HG03175 (cell line): ENCODE measurements at regions not wholly inside any gene's neighbourhood (a gene's known extent, or its start where the extent isn't known, plus 50 kb on each side); places are given as distances from the start of the nearest gene placed in this dataset.

Source experiments
- ATAC-seq: cut with Tn5 transposase; IDR thresholded peaks from one replicate; pipeline ENCODE4 v1.9.1; 2021; ENCODE audit warnings: mild to moderate bottlenecking, moderate library complexity; ENCODE audit not compliant: unreplicated experiment

DNA sequence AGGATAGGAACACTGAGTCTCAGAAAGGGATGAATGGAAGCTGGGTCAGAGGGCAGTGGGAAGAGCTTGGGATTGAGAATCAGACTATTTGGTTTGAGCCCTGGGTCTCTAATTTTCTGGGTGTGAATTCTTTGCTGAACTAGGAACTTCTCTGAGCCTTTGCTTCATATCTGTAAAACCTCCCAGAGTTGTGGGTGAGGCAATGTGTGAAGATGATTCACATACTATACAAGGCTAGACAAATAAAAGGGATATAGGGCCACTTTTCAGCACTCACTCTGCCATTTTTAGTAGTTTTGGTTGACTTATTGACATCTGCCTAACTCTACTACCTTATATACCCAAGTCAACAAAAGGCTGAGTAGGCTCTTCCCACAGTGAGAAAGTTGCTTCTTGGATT lies 77.7 kb upstream of the JUN start:
- ATAC-seq: no peak

DNA sequence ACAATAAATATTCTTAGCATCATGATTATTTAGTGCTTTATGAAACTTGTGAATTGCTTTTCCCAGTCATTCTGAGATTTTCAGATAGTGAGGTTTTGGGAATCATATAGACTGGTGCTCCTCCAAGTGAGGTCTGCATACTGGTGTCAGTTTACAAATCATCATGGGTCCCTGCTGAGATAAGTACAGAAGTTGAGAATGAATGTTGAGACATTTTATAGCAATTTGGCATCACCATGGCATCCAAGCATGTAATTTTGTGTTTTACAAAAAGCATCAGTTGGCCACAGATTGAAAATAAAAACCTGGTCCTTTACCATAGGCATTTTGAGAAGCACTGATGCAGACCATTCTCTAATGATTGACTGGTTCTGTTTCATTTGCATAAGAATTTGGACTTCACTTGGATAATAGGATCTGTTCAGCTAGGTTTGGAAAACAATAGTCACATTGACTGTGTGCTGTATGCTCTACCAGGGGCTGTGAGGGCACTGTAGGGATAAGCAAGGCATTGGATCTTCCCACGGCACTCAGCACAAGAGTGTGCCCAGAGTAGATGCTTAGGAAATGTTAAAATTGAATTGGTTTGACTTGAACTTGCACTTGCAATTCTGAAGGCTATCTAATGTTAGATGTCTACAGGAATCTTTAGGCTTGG lies 79.0 kb upstream of the JUN start:
- no peak for ATAC-seq

DNA sequence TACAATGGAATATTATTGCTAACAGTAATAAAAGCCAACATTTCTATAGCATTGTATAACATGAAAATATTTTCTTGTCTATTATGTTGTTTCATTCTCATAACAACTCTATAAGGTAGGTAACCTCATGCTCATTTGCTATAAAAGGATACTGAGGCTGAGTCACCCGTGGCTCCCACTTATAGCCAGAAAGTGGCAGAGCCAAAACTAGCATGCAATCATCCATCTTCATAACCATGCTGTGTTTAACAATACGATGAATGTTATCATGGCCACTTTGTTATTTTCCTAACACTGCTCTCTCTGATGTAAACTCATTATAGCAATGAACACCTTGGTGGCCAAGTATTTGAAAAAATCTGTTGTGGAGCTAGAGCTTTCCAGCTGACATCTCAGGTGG lies 80.8 kb upstream of the JUN start:
- no peak for ATAC-seq

DNA sequence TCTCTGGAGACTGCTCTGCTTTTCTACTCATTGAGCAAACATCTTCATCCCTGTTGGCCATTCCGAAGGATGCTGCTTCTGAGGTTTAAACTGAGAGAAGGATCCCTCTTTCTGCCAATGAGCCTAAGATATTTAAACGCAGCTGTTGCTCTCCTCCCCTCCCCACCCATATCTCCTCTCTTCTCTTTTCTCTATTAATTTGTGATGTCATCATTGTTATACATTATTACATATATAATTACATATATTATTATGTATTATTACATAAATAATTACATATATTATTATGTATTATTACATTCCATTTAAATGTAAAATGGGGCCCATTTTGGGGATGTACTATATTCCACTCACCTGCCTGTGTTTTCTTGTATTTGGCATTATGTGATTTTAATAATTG lies 82.7 kb upstream of the JUN start:
- no peak for ATAC-seq

DNA sequence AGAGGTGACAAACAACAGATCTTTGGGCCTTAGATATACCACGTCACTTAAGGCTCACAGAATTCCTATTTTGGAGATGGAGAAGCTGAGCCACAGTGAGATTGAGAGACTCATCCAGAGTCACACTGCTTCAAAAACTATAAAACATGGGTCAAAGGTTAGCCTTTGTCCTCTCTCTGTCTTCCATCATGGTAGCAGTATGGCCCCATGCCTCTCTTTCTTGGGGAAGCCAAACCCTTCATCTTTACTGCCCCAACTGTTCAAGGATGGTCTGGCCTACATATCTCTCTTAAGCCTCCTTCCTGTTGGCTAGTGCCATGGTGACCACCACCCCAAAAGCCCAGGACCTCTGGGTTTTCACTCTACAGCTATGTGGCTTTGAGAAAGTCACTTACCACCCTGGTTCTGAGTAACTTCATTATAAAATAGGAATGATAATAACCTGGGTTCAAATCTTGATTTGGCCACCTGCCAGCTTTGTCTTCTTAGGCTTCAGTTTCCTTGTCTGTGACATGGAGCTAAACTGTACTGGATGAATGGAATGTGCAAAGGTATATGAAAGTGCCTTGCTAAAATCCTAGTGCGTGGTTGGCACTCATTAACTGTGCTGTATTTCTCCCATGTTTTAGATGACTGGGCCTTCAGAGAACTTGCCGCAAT lies 85.9 kb upstream of the JUN start:
- ATAC-seq: no peak

DNA sequence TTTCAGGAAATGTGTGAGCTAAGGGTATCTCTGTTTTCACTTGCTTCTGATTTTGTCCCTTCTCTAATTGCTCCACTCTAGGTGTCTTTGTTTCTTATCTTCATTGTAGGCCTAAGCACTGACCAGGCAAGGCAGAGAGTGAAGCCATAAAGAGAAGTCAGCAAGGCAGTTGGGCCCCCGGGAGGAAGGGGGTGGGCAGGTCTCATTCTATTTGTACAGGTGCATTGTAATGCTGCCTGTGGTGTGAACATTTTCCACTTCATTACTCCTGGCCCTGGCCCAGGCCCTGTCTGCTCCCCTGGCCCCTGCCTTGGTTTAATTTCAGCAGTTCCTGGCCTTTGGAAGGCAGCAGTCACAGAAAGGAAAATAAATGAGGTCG lies 86.4 kb upstream of the JUN start:
- ATAC-seq: no peak

DNA sequence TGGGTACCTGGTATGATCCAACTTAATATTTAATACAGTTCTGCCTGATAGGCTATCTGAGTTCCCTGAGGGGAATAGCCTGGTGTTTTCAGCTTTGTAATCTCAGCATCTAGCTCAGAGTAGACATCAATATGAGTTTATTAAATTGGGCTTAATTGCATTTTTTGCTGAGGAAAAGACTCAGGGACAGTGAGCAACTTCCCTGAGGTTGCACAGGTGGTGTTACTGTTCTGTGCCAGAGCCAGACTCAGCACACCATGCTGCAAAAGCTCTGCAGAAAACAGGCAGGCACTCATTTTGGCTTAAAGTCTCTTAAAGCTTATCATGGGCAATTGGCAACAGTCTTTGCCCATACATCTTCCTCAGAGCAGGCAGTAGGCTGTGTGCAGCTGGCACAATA lies 90.5 kb upstream of the JUN start:
- ATAC-seq: no peak

DNA sequence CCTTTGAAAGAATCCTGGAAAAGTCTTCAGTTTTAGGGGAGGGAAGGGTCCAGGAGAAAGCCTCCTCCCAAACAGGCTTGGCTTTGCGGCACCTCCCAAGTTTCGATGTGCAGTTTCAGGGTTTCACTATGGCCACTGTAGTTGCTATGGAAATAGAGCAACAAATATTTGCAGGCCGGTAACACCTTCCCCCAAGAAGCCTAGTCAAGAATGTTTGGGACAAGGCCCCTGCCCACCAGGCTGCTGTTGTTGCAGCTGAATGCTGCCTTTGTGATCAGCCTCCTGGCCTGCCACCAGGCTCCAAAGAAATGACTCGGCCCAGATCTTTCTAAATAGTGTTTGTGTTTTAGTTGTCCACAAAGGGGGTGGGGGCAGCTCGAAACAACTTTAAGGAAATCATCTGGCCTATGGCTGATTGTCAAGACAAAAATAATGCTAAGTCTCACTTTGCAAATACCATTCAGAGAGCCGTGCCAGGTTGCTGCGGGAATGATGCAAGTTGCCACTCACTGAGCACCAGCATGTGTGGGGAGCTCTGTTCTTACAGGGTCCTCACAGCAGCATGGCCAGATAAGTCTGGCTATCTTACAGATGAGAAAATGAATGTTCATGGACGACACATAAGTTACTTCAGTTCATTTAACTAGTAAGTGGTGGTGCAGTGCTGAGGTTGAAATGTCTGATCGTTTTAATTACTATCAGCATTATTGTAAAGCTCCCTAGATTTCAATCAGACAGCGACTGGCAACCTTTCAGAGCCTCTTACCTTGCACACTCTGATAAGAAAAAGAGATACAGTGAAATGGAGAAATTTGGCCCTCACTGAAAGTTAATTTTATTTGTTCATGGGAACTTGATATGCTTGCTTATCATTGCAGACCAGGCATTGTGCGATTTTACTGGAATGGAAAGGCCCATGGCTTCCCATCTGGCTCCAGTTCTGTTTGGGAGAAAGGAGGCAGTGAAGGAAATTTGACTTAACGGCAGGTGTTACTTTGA lies 91.2 kb upstream of the JUN start:
- no peak for ATAC-seq

DNA sequence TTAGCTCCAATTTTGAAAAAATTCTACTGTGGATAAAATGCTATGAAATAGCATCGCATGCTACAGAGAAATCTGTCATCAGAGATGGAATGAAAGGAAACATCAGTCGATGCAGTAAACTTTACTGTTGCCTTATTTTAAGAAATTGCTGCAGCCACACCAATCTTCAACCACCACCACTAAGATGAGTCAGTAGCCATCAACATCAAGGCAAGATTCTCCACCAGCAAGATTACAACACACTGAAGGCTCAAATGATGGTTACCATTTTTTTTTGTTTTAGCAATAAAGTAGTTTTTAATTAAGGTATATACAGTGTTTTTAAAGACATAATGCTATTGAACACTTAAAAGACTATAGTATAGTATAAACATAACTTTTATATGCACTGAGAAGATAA lies 95.6 kb upstream of the JUN start:
- ATAC-seq: no peak

DNA sequence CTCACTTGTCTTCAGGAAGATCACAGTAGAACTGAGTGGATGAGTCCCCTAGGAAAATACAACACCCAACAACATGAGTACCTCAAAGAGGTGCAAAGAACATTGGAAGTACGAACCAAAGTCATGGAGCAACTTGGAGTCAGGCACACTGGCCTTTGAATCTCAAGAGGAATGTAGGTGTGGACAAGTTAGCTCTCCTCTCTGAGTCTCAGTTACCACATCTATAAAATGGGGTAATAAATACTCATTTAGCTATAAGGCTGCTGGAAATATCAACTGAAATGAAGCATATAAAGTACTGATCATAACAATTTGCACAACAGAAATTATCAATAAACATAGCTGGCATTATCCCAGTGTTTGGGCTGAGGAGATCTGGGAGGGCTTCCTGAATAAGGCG lies 96.7 kb upstream of the JUN start:
- no peak for ATAC-seq

DNA sequence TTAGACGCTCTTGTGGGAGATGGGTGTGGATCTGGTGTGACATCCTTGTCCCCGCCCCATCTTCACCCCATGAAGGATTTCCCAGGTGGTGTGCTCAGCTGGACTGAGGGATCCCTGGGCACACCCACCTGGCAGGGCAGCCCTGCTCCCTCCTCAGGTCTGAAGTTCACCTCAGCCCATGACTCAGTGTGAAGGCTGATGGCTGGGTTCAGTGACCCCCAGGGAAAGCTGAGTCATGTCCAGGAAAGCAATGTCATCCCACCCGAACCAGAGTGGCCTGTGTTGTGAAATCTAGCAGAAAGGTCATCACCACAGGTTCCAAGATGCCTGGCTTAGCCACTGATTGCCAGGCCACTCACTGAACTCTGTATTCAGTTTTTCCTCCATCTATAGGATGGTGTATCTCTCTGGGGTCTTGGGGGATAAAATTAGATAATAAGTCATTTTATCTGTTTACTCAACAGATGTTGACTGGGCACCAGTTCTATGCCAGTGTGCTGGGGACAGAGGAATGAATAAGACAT lies 97.7 kb upstream of the JUN start:
- no peak for ATAC-seq

DNA sequence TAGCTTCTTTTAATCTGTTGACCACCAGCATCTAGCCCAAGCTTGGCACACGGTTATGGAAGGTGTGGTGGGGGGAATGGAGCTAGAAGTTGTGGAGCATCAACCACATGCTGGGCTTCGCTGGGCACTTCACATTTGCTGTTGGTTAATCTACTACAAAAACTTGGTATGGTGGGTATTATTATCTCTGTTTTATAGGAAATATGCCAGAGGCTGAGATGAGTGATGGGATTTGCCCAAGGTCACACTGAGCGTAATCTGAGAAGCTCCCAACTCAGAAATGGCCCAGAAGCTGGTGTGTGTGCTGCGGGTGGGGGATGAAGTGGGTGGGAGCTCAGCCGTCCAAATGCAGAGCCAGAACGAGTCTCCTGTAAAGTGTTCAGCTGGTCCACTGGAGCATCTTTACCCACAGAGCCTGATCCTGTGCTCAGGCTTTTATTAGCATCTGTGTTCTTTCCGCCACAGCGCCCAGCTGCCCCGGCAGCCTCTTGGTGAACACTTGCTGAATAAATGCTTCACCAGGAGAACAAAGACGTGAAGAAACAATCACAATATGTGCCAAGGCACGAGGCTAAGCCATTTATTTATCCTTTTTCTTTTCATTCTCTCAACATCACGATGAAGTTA lies 98.6 kb upstream of the JUN start:
- no peak for ATAC-seq

DNA sequence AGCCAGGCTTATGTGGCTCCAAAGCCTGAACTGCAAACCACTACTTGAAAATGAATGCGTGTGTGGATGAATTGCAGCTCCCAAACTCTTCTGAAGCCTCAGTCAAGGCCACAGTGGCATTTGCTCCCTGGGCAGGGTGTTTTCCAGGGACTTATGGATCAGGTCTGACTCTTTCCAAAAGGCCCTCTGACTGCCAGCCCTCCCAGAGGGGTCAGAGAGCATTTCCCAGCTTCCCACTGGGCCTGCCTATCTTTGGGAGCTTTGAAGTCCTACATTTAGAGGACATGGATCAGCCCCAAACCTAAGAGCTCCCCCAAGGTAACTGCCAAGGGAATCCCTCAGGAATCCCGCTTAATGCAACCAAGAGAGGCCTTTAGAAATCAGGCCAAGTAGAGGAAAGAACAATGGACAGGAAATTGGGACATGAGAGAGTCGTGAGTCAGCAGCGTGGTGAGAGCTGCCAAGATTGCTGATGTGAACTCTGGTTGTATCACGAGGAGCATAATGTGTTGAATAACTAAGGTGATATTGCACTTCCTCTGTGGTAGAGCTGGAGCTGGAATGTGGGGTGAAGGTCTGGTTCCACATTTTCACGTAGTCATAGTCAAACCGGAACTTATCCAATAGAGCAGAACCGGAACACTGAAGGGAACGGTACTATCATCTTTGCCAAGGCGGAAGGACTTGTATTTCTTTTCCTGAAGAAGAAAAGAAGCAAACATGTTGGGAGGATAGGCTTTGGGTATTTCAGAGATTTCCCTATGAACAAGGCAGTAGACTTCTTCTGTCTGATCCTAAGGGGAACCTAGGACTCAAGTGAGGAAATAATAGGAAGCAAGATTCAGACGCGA lies 99.4 kb upstream of the JUN start:
- ATAC-seq: no peak

DNA sequence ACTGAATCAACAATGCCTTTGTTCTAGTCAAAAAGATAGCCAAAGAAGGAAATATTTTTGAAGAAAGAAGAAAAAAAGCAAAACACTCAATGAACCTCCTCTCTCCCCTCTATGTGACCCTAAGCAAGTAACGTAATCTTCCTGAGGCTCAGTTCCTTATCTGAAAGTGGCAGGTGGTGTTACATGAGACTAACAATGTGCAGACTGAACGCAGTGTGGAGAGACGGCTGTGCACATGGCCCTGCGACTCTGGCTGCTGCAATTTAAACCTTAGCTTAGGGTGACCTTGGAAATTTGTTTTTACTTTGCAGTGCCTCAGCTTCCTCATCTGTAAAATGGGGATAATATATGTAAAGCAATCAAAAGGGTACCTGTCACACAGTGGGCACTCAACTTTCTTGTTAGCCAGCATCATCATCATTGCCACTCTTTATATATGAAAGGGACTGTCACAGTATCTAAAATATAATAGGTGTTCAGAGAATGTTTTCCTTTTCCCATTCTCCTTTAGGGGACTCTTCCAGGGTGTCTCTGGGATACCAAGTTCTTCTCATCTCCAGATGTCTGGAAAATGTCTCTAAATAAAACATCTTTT lies 100.1 kb upstream of the JUN start:
- no peak for ATAC-seq

DNA sequence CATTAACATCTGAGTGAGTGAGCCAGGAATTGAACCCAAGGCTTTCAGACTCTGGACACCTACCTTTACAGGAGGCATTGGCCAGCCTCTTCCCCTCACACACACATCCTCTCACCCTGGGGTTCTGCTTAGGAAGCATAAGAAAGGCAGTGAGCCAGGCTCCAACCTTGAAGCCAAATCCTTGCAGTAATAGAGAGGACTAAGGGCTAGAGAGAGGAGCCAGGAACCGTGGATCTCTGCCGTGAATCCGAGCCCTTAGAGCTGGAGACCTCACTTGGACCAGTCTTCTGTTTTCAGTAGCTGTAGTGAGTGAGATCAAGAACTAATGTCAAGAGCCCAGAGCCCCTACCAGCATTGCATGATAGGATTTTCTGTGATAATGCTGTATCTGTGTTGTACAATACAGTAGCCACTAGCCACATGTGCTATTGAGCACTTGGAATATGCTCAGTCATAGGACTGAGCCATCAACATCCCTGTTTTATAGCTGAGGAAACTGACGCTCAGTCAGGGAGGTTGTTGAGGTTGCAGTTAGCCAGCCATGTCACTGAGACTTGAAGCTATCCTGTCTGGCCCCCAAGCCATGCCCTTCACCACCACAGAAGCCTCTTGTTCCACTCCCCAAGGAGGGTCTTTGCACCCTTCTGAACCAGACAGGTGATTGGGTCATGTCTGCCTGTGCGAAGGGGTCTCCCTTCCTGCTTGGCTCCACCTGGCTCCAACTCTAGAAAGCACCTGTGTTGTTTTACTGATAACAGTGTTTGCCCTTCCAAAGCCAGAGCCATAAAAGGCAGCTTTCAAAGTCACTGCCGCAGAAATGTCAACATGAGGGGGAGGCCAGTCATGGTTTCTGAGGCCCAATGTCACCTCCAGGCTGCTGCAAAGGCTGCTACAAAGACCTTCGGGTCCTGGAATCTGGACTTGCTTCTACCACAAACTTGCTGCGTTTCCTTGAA lies 101.1 kb upstream of the JUN start:
- no peak for ATAC-seq

DNA sequence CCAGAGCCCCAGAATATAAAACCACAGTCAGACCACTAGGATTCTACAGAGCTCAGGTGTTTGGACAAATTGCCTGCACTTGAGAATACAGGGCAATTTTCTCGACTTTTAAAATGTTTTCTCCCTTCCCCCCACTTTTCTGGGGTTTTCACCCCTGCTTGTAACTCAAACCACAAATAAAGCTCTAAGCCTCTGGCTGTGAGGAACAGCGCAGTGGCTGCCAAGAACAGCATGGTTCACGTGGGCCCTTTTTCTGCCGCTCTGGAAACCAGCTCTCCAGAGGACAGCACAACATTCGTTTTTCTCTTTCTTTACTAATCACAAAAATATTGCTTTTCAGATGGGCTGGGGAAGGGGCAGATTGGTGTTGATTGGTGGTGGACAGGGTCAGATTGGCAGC lies 102.2 kb upstream of the JUN start:
- ATAC-seq: no peak

DNA sequence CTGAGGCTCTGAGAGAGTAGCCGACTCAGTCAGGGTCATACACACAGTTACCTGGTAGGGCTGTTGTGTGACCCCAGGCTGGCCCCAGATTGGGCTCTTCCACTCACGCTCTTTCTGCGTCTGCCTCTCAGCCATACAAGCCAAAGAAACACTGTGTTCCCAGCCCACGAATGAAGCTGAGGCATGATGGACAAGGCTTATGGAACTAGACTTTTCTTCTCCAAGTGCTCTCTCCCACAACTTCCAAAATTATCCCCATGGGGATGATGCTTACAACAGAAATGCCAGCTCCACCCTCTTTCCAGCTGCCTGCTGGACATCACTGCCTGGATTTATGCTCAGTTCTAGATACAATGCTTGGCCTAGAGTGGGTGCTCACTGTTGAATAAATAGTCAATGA lies 102.8 kb upstream of the JUN start:
- ATAC-seq: no peak

DNA sequence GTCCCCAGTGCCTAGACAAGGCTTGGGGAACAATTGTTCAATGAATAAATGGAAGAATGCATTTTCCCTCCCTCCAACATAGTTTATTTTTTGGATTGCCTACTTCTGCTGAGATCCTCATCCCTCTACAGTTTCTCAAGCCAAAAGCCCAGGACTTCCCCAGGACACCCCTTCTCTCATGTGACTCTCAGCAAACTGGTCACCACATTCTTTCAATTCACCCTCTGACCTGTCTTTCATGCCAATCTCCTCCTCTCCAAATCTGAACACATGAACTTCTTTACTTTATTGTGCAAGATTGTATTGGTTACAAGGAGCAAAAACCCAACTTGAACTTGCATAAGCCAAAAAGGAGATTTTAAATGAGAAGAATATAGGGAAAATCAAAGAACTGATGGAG lies 103.2 kb upstream of the JUN start:
- ATAC-seq: no peak

DNA sequence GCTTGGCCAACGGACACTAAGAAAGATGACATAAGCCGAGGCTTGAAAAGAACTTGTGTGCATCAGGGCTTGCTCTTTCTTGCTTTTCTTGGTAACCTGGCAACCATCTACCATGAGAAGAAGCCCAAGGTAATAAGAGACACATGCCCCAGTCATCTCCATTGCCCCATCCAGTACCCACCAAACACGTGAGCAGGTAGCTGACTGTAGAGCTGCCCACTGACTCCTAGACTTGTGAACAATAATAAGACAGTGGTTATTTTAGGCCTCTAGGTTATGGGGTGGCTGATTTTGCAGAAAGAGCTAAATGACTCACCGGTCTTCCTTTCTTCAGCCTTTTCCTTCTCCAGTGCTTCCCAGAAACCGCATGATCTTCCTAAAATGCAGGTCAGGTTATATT lies 105.0 kb upstream of the JUN start:
- no peak for ATAC-seq
